Endothelial cell of umbilical vein (primary cell): ENCODE measurements at regions not wholly inside any gene's neighbourhood (a gene's known extent, or its start where the extent isn't known, plus 50 kb on each side); places are given as distances from the start of the nearest gene placed in this dataset.

Source experiments
- BruUV-seq: library from RNA; stranded (reverse); fragments of 400-500 nt; replicated peaks from 2 replicates; lab custom pipeline; 2021; lab: Mats Ljungman, UMichigan
- CTCF ChIA-PET: fragments of 300-600, 350-600 bp; sonication (Branson Sonifier 250); formaldehyde crosslinking; loops from one replicate; lab custom pipeline; 2021; ENCODE audit warnings: antibody characterized with exemption, inconsistent platforms; lab: Charles Lee
- POLR2A ChIA-PET: fragments of 300-600, 350-600 bp; sonication (Branson Sonifier 250); formaldehyde crosslinking; loops from one replicate; lab custom pipeline; 2021; ENCODE audit warnings: antibody characterized with exemption, inconsistent platforms; lab: Charles Lee
- DNase-seq: peaks from one replicate; pipeline ENCODE4 v3.0.0-alpha.2; 2011; ENCODE audit warnings: low read depth, low spot score
- FAIRE-seq: peaks from 2 replicates; lab custom pipeline; 2011; peaks lifted over from hg19 to GRCh38; lab: Jason Lieb, UNC
- H2AFZ ChIP-seq: 2 replicates; pipeline ENCODE4 v1.6.0; 2012; ENCODE audit warnings: low read depth, low read length, control low read depth, inconsistent platforms
- H3K27ac ChIP-seq: 2 replicates; pipeline ENCODE4 v1.5.1; 2011; ENCODE audit warnings: low read depth, mild to moderate bottlenecking, control low read depth, low read length, moderate library complexity; ENCODE audit not compliant: insufficient read depth
- H3K27me3 ChIP-seq, 2 experiments: 2 replicates each; pipeline versions ENCODE4 v1.6.0 to v1.6.1; 2011; ENCODE audit warnings: low read length in 2 of 2, mixed read lengths in 1 of 2; ENCODE audit not compliant: control insufficient read depth in 2 of 2, insufficient read depth in 2 of 2
- H3K36me3 ChIP-seq, 2 experiments: 2 replicates in 1 of 2; 3 replicates in 1 of 2; pipeline ENCODE4 v1.5.1; 2011; ENCODE audit warnings: low read length in 2 of 2, mild to moderate bottlenecking in 1 of 2, moderate library complexity in 1 of 2; ENCODE audit not compliant: control insufficient read depth in 2 of 2, insufficient read depth in 2 of 2; ENCODE audit errors: extremely low read depth in 1 of 2
- H3K4me1 ChIP-seq: 3 replicates; pipeline ENCODE4 v1.5.1; 2011; ENCODE audit warnings: mild to moderate bottlenecking, low read length; ENCODE audit not compliant: control insufficient read depth, insufficient read depth; ENCODE audit errors: extremely low read depth
- H3K4me2 ChIP-seq: 2 replicates; pipeline ENCODE4 v1.6.1; 2011; ENCODE audit warnings: low read length, control low read depth, mixed read lengths; ENCODE audit not compliant: insufficient read depth
- H3K4me3 ChIP-seq, 3 experiments: fragments of 200-600 bp in 1 of 3; sonication (generic), shearing (Covaris generic) in 1 of 3; replicated peaks in 1 of 3; 2 replicates each; pipeline ENCODE4 v1.5.1; 2011 to 2016; ENCODE audit warnings: control low read depth in 3 of 3, low read length in 3 of 3, mild to moderate bottlenecking in 2 of 3, inconsistent platforms in 1 of 3, low read depth in 1 of 3, moderate library complexity in 1 of 3; ENCODE audit not compliant: insufficient read depth in 1 of 3
- H3K79me2 ChIP-seq: 2 replicates; pipeline ENCODE4 v1.6.0; 2012; ENCODE audit warnings: low read length, inconsistent platforms; ENCODE audit not compliant: control insufficient read depth, insufficient read depth
- H3K9ac ChIP-seq: replicated peaks from 2 replicates; pipeline ENCODE3; 2011; ENCODE audit warnings: low read length, control low read depth; ENCODE audit not compliant: insufficient read depth; ENCODE audit errors: extremely low read depth
- H3K9me1 ChIP-seq: replicated peaks from 3 replicates; pipeline ENCODE4 v1.6.0; 2011; ENCODE audit warnings: mild to moderate bottlenecking, low read length; ENCODE audit not compliant: control insufficient read depth, insufficient read depth; ENCODE audit errors: extremely low read depth
- H3K9me3 ChIP-seq: replicated peaks from 2 replicates; pipeline ENCODE4 v1.5.1; 2012; ENCODE audit warnings: low read length, inconsistent platforms; ENCODE audit not compliant: control insufficient read depth, insufficient read depth
- H4K20me1 ChIP-seq: replicated peaks from 2 replicates; pipeline ENCODE3; 2011; ENCODE audit warnings: mild to moderate bottlenecking, low read length; ENCODE audit not compliant: control insufficient read depth, insufficient read depth; ENCODE audit errors: extremely low read depth
- EZH2 ChIP-seq: IDR thresholded peaks from 2 replicates; pipeline ENCODE4 v1.6.1; 2012; ENCODE audit warnings: borderline replicate concordance, low read depth, mild to moderate bottlenecking, moderate library complexity, low read length, inconsistent platforms; ENCODE audit not compliant: severe bottlenecking
- GATA2 ChIP-seq: IDR thresholded peaks from 2 replicates; pipeline ENCODE4 v1.7.0; 2011; ENCODE audit warnings: low read depth, mild to moderate bottlenecking, moderate library complexity, mixed read lengths, low read length; ENCODE audit not compliant: insufficient read length, insufficient read depth
- JUN ChIP-seq: IDR thresholded peaks from 2 replicates; pipeline ENCODE4 v1.6.1; 2011; ENCODE audit warnings: borderline replicate concordance, low read depth; ENCODE audit not compliant: insufficient read length, insufficient read depth
- MYC ChIP-seq: IDR thresholded peaks from one replicate; pipeline ENCODE4 v1.6.1; 2011; ENCODE audit warnings: mild to moderate bottlenecking, low read depth, low read length
- POLR2A ChIP-seq: IDR thresholded peaks from 2 replicates; pipeline ENCODE4 v1.6.1; 2012; ENCODE audit warnings: low read depth, mild to moderate bottlenecking, control low read depth, low read length
- POLR2AphosphoS5 ChIP-seq: IDR thresholded peaks from 2 replicates; pipeline ENCODE4 v1.6.1; 2012; ENCODE audit warnings: low read depth, mild to moderate bottlenecking, control low read depth, low read length, moderate library complexity; ENCODE audit not compliant: insufficient read depth
- dilution Hi-C: fragments of 300-500 bp; cut with MboI; formaldehyde crosslinking; loops from one replicate; pipeline ENCODE4 v1.15.0; 2019; ENCODE audit warnings: low sequenced_read_pairs; ENCODE audit not compliant: extremely low pct_ligation_motif_present
- intact Hi-C: fragments of 100-400 bp; cut with micrococcal nuclease; formaldehyde crosslinking; loops from one replicate; pipeline ENCODE4 v1.10.0; 2022
- TF ChIP-seq, protein P1 (sequence below), 2 donors: IDR thresholded peaks; 1 replicate in 1 of 2; 2 replicates in 1 of 2; pipeline ENCODE4 v1.5.1; 2011; ENCODE audit warnings: low read length in 2 of 2, mild to moderate bottlenecking in 2 of 2, moderate library complexity in 2 of 2, control low read depth in 1 of 2, inconsistent platforms in 1 of 2, low read depth in 1 of 2; ENCODE audit not compliant: insufficient read depth in 1 of 2; ENCODE audit errors: extremely low read depth in 1 of 2
- TF ChIP-seq, protein P2 (sequence below): IDR thresholded peaks from 2 replicates; pipeline ENCODE4 v1.6.1; 2011; ENCODE audit not compliant: insufficient read depth, insufficient read length

DNA sequence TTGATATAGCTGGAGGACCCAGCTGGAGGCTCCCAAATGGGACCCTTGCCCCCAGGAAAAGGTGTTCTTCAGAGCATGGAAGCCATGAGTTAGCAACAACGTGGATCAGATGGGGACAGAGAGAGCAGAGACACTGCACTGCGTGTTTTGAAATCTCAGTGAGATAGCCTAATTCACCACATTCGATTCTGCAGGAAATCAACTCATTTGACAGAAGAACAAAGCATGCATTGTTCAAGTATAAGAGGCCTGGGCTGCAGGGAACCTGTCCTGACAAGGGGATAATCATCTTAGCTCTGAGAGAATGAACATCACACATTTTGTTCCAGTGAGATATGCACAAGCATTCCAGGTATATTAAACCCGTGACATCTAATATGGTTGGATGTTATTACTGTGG, 450.2 kb downstream of the CDH26 start:
- no peaks in the 10 kb centered on the region for H4K20me1 ChIP-seq
- CTCF ChIA-PET, result no interaction called here

DNA sequence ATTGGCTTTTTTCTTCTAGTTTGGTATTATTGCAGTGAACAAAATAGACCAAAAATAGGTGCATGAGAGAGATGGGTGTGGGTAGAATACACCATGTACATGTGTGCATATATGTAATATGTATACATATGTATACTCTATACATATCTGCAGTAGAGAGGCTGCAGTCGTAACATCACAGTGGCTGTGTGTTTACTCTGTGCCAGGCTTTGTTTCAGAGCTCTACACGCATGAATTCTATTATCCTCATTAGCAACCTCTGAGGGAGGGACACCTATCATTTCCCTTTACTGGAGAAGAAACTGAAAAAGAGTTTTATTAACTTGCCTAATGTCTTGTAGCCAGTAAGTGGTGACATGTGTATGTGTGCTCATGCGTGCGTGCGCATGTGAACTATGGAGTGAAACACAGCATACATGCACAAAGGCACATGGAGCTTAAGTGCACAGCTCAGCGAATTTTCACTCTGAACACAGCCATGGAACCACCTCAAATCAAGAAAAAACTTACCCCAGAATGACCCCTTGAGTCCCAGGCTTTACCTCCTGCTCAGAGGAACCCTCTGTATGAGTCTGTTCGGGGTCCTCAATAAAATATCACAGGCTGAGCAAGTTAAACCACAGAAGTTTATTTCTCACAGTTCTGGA, 452.5 kb downstream of the CDH26 start:
- TF ChIP-seq GATA2 (no peak), POLR2A (no peak), EZH2 (no peak), POLR2AphosphoS5 (no peak), MYC (no peak)
- TF ChIP-seq, protein P1, sequence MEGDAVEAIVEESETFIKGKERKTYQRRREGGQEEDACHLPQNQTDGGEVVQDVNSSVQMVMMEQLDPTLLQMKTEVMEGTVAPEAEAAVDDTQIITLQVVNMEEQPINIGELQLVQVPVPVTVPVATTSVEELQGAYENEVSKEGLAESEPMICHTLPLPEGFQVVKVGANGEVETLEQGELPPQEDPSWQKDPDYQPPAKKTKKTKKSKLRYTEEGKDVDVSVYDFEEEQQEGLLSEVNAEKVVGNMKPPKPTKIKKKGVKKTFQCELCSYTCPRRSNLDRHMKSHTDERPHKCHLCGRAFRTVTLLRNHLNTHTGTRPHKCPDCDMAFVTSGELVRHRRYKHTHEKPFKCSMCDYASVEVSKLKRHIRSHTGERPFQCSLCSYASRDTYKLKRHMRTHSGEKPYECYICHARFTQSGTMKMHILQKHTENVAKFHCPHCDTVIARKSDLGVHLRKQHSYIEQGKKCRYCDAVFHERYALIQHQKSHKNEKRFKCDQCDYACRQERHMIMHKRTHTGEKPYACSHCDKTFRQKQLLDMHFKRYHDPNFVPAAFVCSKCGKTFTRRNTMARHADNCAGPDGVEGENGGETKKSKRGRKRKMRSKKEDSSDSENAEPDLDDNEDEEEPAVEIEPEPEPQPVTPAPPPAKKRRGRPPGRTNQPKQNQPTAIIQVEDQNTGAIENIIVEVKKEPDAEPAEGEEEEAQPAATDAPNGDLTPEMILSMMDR (IDR thresholded peaks at IDR 0.05; ENCODE audit: extremely low read depth in 1 of 2, insufficient read depth in 1 of 2, low read depth in 1 of 2, low read length in 2 of 2), result no peak
- TF ChIP-seq, protein P2, sequence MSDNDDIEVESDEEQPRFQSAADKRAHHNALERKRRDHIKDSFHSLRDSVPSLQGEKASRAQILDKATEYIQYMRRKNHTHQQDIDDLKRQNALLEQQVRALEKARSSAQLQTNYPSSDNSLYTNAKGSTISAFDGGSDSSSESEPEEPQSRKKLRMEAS, result no peak
- no peaks in the 10 kb centered on the region for H3K27me3 ChIP-seq
- no peaks in the 10 kb centered on the region for H3K4me1 ChIP-seq
- no peaks in the 10 kb centered on the region for H3K9me1 ChIP-seq
- no peaks in the 10 kb centered on the region for H3K36me3 ChIP-seq
- no peaks in the 10 kb centered on the region for H4K20me1 ChIP-seq
- no peak overlapping the region for H3K27ac ChIP-seq
- H3K9me3 ChIP-seq, result peaks cover 11% of the 10 kb centered on the region
- ChIA-PET POLR2A (no interaction called here), CTCF (no interaction called here)
- intact Hi-C loops (no loop called here), dilution Hi-C loops (no loop called here)
- no peak overlapping the region for H3K9ac ChIP-seq
- H3K4me3 ChIP-seq, result no peak overlapping the region
- FAIRE-seq (no peak), DNase-seq (no peak)
- no peak overlapping the region for H3K4me2 ChIP-seq
- H3K79me2 ChIP-seq, result no peaks in the 10 kb centered on the region
- no TSS peak for BruUV-seq
- no peak overlapping the region for H2AFZ ChIP-seq

More for the DNA sequence above, 450.2 kb downstream of the CDH26 start:
- POLR2A ChIA-PET, result no interaction called here
- FAIRE-seq (no peak), DNase-seq (no peak)
- no peaks in the 10 kb centered on the region for H3K79me2 ChIP-seq
- H3K9ac ChIP-seq, result no peak overlapping the region
- no TSS peak for BruUV-seq
- H3K4me2 ChIP-seq, result no peak overlapping the region
- TF ChIP-seq POLR2A (no peak), JUN (no peak)
- no peaks in the 10 kb centered on the region for H3K9me1 ChIP-seq
- no peaks in the 10 kb centered on the region for H3K4me1 ChIP-seq
- H3K27me3 ChIP-seq, result no peaks in the 10 kb centered on the region
- H2AFZ ChIP-seq, result no peak overlapping the region
- H3K36me3 ChIP-seq, result no peaks in the 10 kb centered on the region
- H3K9me3 ChIP-seq, result peaks cover 10% of the 10 kb centered on the region
- intact Hi-C loops, result no loop called here
- dilution Hi-C loops, result no loop called here
- no peak overlapping the region for H3K27ac ChIP-seq
- H3K4me3 ChIP-seq, result no peak overlapping the region
